CD4-positive, alpha-beta T cell treated with Interleukin-4 for 4 hours (primary cell): ENCODE measurements at regions not wholly inside any gene's neighbourhood (a gene's known extent, or its start where the extent isn't known, plus 50 kb on each side); places are given as distances from the start of the nearest gene placed in this dataset.

Experiments
- DNase-seq: peaks from one replicate; pipeline ENCODE4 v3.0.0-alpha.2; 2020

GRCh38 chr15:69973102-69973714 is 124.5 kb downstream of the TLE3 start:
- no peak for DNase-seq

- DNase-seq = no peak
Measured at GRCh38 chr15:69973880-69974279, 123.8 kb downstream of the TLE3 start.

- no peak for DNase-seq
Measured at GRCh38 chr15:69974321-69974720, 123.4 kb downstream of the TLE3 start.

GRCh38 chr15:69976366-69976994 is 121.2 kb downstream of the TLE3 start:
- peak; percentile 17 for DNase-seq

GRCh38 chr15:69978603-69979002 is 119.1 kb downstream of the TLE3 start:
- no peak for DNase-seq

- no peak for DNase-seq
Measured at GRCh38 chr15:69979262-69979661, 118.5 kb downstream of the TLE3 start.

GRCh38 chr15:69979783-69980182 is 117.9 kb downstream of the TLE3 start:
- no peak for DNase-seq

GRCh38 chr15:69980341-69981059 is 117.2 kb downstream of the TLE3 start:
- DNase-seq = no peak

GRCh38 chr15:69982037-69982436 is 115.7 kb downstream of the TLE3 start:
- DNase-seq = no peak

GRCh38 chr15:69983696-69984265 is 113.9 kb downstream of the TLE3 start:
- DNase-seq = no peak

GRCh38 chr15:69987492-69988489 is 109.9 kb downstream of the TLE3 start:
- DNase-seq = no peak

GRCh38 chr15:69988541-69989225 is 109.0 kb downstream of the TLE3 start:
- DNase-seq = no peak

- DNase-seq = no peak
Measured at GRCh38 chr15:69990566-69991421, 106.9 kb downstream of the TLE3 start.

- no peak for DNase-seq
Measured at GRCh38 chr15:69991551-69991980, 106.2 kb downstream of the TLE3 start.

- no peak for DNase-seq
Measured at GRCh38 chr15:69992348-69992747, 105.4 kb downstream of the TLE3 start.

GRCh38 chr15:69994429-69995205 is 103.1 kb downstream of the TLE3 start:
- DNase-seq = no peak

- no peak for DNase-seq
Measured at GRCh38 chr15:69996321-69997160, 101.2 kb downstream of the TLE3 start.

- no peak for DNase-seq
Measured at GRCh38 chr15:69997161-69997485, 100.6 kb downstream of the TLE3 start.
